OCI-M2 (cell line): ENCODE measurements at regions not wholly inside any gene's neighbourhood (a gene's known extent, or its start where the extent isn't known, plus 50 kb on each side); places are given as distances from the start of the nearest gene placed in this dataset.

ENCODE experiments used
- DNase-seq: peaks from one replicate; lab custom pipeline; 2025; ENCODE audit not compliant: unreplicated experiment; lab: John Stamatoyannopoulos, UW

- DNase-seq, result no peak
Observed at GRCh38 chr1:221150996-221151395, 271.8 kb downstream of the HLX start.

- no peak for DNase-seq
Observed at GRCh38 chr1:221154932-221155331, 275.7 kb downstream of the HLX start.

GRCh38 chr1:221157026-221157761, 278.0 kb downstream of the HLX start:
- no peak for DNase-seq

GRCh38 chr1:221159608-221160007, 280.4 kb downstream of the HLX start:
- no peak for DNase-seq

GRCh38 chr1:221161571-221162041, 282.4 kb downstream of the HLX start:
- no peak for DNase-seq

- DNase-seq, result no peak
Observed at GRCh38 chr1:221162352-221162751, 283.1 kb downstream of the HLX start.

GRCh38 chr1:221162939-221163338, 283.7 kb downstream of the HLX start:
- DNase-seq, result no peak

- no peak for DNase-seq
Observed at GRCh38 chr1:221164029-221164428, 284.8 kb downstream of the HLX start.

GRCh38 chr1:221164951-221165838, 286.0 kb downstream of the HLX start:
- DNase-seq, result no peak

- DNase-seq, result no peak
Observed at GRCh38 chr1:221165839-221166500, 286.7 kb downstream of the HLX start.

GRCh38 chr1:221166559-221167318, 287.5 kb downstream of the HLX start:
- DNase-seq, result no peak

- no peak for DNase-seq
Observed at GRCh38 chr1:221169447-221169889, 290.2 kb downstream of the HLX start.

- no peak for DNase-seq
Observed at GRCh38 chr1:221170171-221170570, 290.9 kb downstream of the HLX start.

- DNase-seq, result no peak
Observed at GRCh38 chr1:221171768-221172167, 292.5 kb downstream of the HLX start.

GRCh38 chr1:221172841-221173240, 293.6 kb downstream of the HLX start:
- no peak for DNase-seq

GRCh38 chr1:221174330-221174993, 295.2 kb downstream of the HLX start:
- no peak for DNase-seq

- DNase-seq, result no peak
Observed at GRCh38 chr1:221175249-221175648, 296.0 kb downstream of the HLX start.

- DNase-seq, result no peak
Observed at GRCh38 chr1:221180704-221181368, 301.6 kb downstream of the HLX start.

GRCh38 chr1:221182791-221183533, 303.7 kb downstream of the HLX start:
- no peak for DNase-seq
